ENCODE measurements at regions not wholly inside any gene's neighbourhood (a gene's known extent, or its start where the extent isn't known, plus 50 kb on each side); places are given as distances from the start of the nearest gene placed in this dataset.
"Not testable (repeated sequence)": the region's sequence is repeated elsewhere in the genome, so short reads cannot be mapped to it uniquely, and the experiment has no call there.

- no peaks in the 10 kb centered on the region for H3K4me1 Mint-ChIP-seq
- H3K9me3 Mint-ChIP-seq: peaks cover 0 to 4% (median 2%) of the 10 kb centered on the region in 7 donors
- no peaks in the 10 kb centered on the region for H3K4me1 ChIP-seq (ENCODE audit: control insufficient read depth, insufficient read depth, low read length, poor library complexity, severe bottlenecking)
- peaks cover 4% of the 10 kb centered on the region for H3K27me3 Mint-ChIP-seq
- H3K27ac ChIP-seq (ENCODE audit: insufficient read depth, low read length, poor library complexity, severe bottlenecking): no peak overlapping the region
- H3K4me3 Mint-ChIP-seq: no peak overlapping the region
- peaks cover 7% of the 10 kb centered on the region for H3K27me3 ChIP-seq (ENCODE audit: control insufficient read depth, insufficient read depth, low read length)
- ATAC-seq (ENCODE audit: low read depth in 2 of 2) (no peak), DNase-seq (no peak)
- no peak overlapping the region for H3K27ac Mint-ChIP-seq
- no peaks in the 10 kb centered on the region for H3K36me3 Mint-ChIP-seq
- H3K9me3 ChIP-seq (ENCODE audit: control insufficient read depth in 2 of 2, low read length in 2 of 2): no peaks in the 10 kb centered on the region
- H3K4me3 ChIP-seq (ENCODE audit: low read depth, low read length): no peak overlapping the region
- H3K36me3 ChIP-seq (ENCODE audit: control insufficient read depth, insufficient read depth, low read length): no peaks in the 10 kb centered on the region
These were observed 684.0 kb downstream of the UTRN start for GRCh38 chr6:144969154-144969553.

- Mint-ChIP-seq H3K27ac (no peak overlapping the region), H3K9me3 (peaks cover 0 to 4% (median 2%) of the 10 kb centered on the region in 7 donors), H3K27me3 (peaks cover 4% of the 10 kb centered on the region), H3K36me3 (no peaks in the 10 kb centered on the region), H3K4me1 (no peaks in the 10 kb centered on the region), H3K4me3 (no peak overlapping the region)
- no peaks in the 10 kb centered on the region for H3K9me3 ChIP-seq (ENCODE audit: control insufficient read depth in 2 of 2, low read length in 2 of 2)
- peaks cover 7% of the 10 kb centered on the region for H3K27me3 ChIP-seq (ENCODE audit: control insufficient read depth, insufficient read depth, low read length)
- H3K27ac ChIP-seq (ENCODE audit: insufficient read depth, low read length, poor library complexity, severe bottlenecking): no peak overlapping the region
- H3K36me3 ChIP-seq (ENCODE audit: control insufficient read depth, insufficient read depth, low read length): no peaks in the 10 kb centered on the region
- no peak for ATAC-seq (ENCODE audit: low read depth in 2 of 2)
- no peak overlapping the region for H3K4me3 ChIP-seq (ENCODE audit: low read depth, low read length)
- no peak for DNase-seq
- H3K4me1 ChIP-seq (ENCODE audit: control insufficient read depth, insufficient read depth, low read length, poor library complexity, severe bottlenecking): no peaks in the 10 kb centered on the region
These were observed 684.6 kb downstream of the UTRN start for GRCh38 chr6:144969602-144970272.

GRCh38 chr6:144977250-144977864 is 692.2 kb downstream of the UTRN start:
- not testable (repeated sequence) for H3K9me3 ChIP-seq (ENCODE audit: control insufficient read depth in 2 of 2, low read length in 2 of 2); H3K4me1 Mint-ChIP-seq; ATAC-seq (ENCODE audit: low read depth in 2 of 2); H3K4me1 ChIP-seq (ENCODE audit: control insufficient read depth, insufficient read depth, low read length, poor library complexity, severe bottlenecking); H3K4me3 ChIP-seq (ENCODE audit: low read depth, low read length); H3K36me3 ChIP-seq (ENCODE audit: control insufficient read depth, insufficient read depth, low read length); H3K36me3 Mint-ChIP-seq; H3K27ac Mint-ChIP-seq; H3K27ac ChIP-seq (ENCODE audit: insufficient read depth, low read length, poor library complexity, severe bottlenecking); H3K27me3 ChIP-seq (ENCODE audit: control insufficient read depth, insufficient read depth, low read length); H3K4me3 Mint-ChIP-seq; H3K9me3 Mint-ChIP-seq
- DNase-seq: peak in 1 of 3 donors; percentile 26
- peaks cover 13% of the 10 kb centered on the region for H3K27me3 Mint-ChIP-seq

GRCh38 chr6:144978208-144978607 is 693.1 kb downstream of the UTRN start:
- Mint-ChIP-seq H3K27me3 (peaks cover 14% of the 10 kb centered on the region), H3K36me3 (no peaks in the 10 kb centered on the region), H3K4me3 (no peak overlapping the region), H3K9me3 (peaks cover 2 to 7% (median 5%) of the 10 kb centered on the region in 7 donors), H3K4me1 (peaks cover 0 to 2% (median 0%) of the 10 kb centered on the region in 4 donors), H3K27ac (no peak overlapping the region)
- no peaks in the 10 kb centered on the region for H3K9me3 ChIP-seq (ENCODE audit: control insufficient read depth in 2 of 2, low read length in 2 of 2)
- H3K36me3 ChIP-seq (ENCODE audit: control insufficient read depth, insufficient read depth, low read length): no peaks in the 10 kb centered on the region
- DNase-seq (no peak), ATAC-seq (ENCODE audit: low read depth in 2 of 2) (no peak)
- no peaks in the 10 kb centered on the region for H3K4me1 ChIP-seq (ENCODE audit: control insufficient read depth, insufficient read depth, low read length, poor library complexity, severe bottlenecking)
- H3K27me3 ChIP-seq (ENCODE audit: control insufficient read depth, insufficient read depth, low read length): peaks cover 2% of the 10 kb centered on the region
- H3K4me3 ChIP-seq (ENCODE audit: low read depth, low read length): no peak overlapping the region
- H3K27ac ChIP-seq (ENCODE audit: insufficient read depth, low read length, poor library complexity, severe bottlenecking): no peak overlapping the region

GRCh38 chr6:144986271-144986670 is 701.1 kb downstream of the UTRN start:
- DNase-seq: no peak
- Histone ChIP-seq H3K27me3 (ENCODE audit: control insufficient read depth, insufficient read depth, low read length) (peaks cover 6% of the 10 kb centered on the region), H3K4me1 (ENCODE audit: control insufficient read depth, insufficient read depth, low read length, poor library complexity, severe bottlenecking) (no peaks in the 10 kb centered on the region), H3K9me3 (ENCODE audit: control insufficient read depth in 2 of 2, low read length in 2 of 2) (no peaks in the 10 kb centered on the region), H3K36me3 (ENCODE audit: control insufficient read depth, insufficient read depth, low read length) (no peaks in the 10 kb centered on the region), H3K27ac (ENCODE audit: insufficient read depth, low read length, poor library complexity, severe bottlenecking) (no peak overlapping the region), H3K4me3 (ENCODE audit: low read depth, low read length) (no peak overlapping the region)
- H3K9me3 Mint-ChIP-seq: peaks cover 0 to 15% (median 7%) of the 10 kb centered on the region in 7 donors
- H3K27ac Mint-ChIP-seq: no peak overlapping the region
- H3K27me3 Mint-ChIP-seq: peaks cover 21% of the 10 kb centered on the region
- no peak for ATAC-seq (ENCODE audit: low read depth in 2 of 2)
- no peak overlapping the region for H3K4me3 Mint-ChIP-seq
- H3K4me1 Mint-ChIP-seq: no peaks in the 10 kb centered on the region
- H3K36me3 Mint-ChIP-seq: no peaks in the 10 kb centered on the region

GRCh38 chr6:144989319-144990107 is 704.4 kb downstream of the UTRN start:
- no peak overlapping the region for H3K27ac Mint-ChIP-seq
- H3K27me3 Mint-ChIP-seq: peaks cover 23% of the 10 kb centered on the region

GRCh38 chr6:144990784-144991183 is 705.6 kb downstream of the UTRN start:
- no peaks in the 10 kb centered on the region for H3K36me3 ChIP-seq (ENCODE audit: control insufficient read depth, insufficient read depth, low read length)
- H3K4me1 Mint-ChIP-seq: no peaks in the 10 kb centered on the region
- no peaks in the 10 kb centered on the region for H3K36me3 Mint-ChIP-seq
- DNase-seq: no peak
- no peak overlapping the region for H3K27ac ChIP-seq (ENCODE audit: insufficient read depth, low read length, poor library complexity, severe bottlenecking)
- H3K27me3 Mint-ChIP-seq: peaks cover 34% of the 10 kb centered on the region
- no peak for ATAC-seq (ENCODE audit: low read depth in 2 of 2)
- no peak overlapping the region for H3K4me3 Mint-ChIP-seq
- peaks cover 0 to 6% (median 0%) of the 10 kb centered on the region in 7 donors for H3K9me3 Mint-ChIP-seq
- no peaks in the 10 kb centered on the region for H3K4me1 ChIP-seq (ENCODE audit: control insufficient read depth, insufficient read depth, low read length, poor library complexity, severe bottlenecking)
- no peaks in the 10 kb centered on the region for H3K9me3 ChIP-seq (ENCODE audit: control insufficient read depth in 2 of 2, low read length in 2 of 2)
- H3K27me3 ChIP-seq (ENCODE audit: control insufficient read depth, insufficient read depth, low read length): peaks cover 2% of the 10 kb centered on the region
- no peak overlapping the region for H3K4me3 ChIP-seq (ENCODE audit: low read depth, low read length)
- H3K27ac Mint-ChIP-seq: peak overlapping the region in 1 of 3 donors; percentile 12

More at GRCh38 chr6:144989319-144990107, 704.4 kb downstream of the UTRN start:
- Histone ChIP-seq H3K4me3 (ENCODE audit: low read depth, low read length) (no peak overlapping the region), H3K27ac (ENCODE audit: insufficient read depth, low read length, poor library complexity, severe bottlenecking) (no peak overlapping the region), H3K9me3 (ENCODE audit: control insufficient read depth in 2 of 2, low read length in 2 of 2) (no peaks in the 10 kb centered on the region), H3K27me3 (ENCODE audit: control insufficient read depth, insufficient read depth, low read length) (peaks cover 2% of the 10 kb centered on the region), H3K4me1 (ENCODE audit: control insufficient read depth, insufficient read depth, low read length, poor library complexity, severe bottlenecking) (no peaks in the 10 kb centered on the region), H3K36me3 (ENCODE audit: control insufficient read depth, insufficient read depth, low read length) (no peaks in the 10 kb centered on the region)
- DNase-seq (no peak), ATAC-seq (ENCODE audit: low read depth in 2 of 2) (no peak)
- peaks cover 0 to 11% (median 4%) of the 10 kb centered on the region in 7 donors for H3K9me3 Mint-ChIP-seq
- no peaks in the 10 kb centered on the region for H3K4me1 Mint-ChIP-seq
- no peak overlapping the region for H3K4me3 Mint-ChIP-seq
- H3K36me3 Mint-ChIP-seq: no peaks in the 10 kb centered on the region
